ENCODE measurements at regions not wholly inside any gene's neighbourhood (a gene's known extent, or its start where the extent isn't known, plus 50 kb on each side); places are given as distances from the start of the nearest gene placed in this dataset.

DNA sequence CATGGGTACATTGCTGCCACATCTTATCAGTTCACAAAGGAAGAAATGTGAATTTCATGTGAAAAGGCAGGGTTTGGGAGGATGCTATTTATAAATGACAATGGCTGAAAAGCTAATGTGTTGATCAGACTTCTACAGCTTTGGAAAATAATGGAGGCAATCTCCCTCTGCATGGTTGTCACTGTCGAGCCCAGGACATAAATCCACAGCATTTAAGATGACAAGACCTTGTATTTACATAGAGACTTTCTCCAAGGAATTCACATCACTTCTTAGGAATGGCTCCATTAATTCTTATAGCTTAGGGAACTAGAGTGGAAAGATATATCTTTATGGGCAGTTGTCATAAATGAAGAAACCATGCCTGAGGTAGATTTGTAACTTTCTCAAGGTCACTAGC lies 66.7 kb downstream of the CBLL2 start:
- H4K20me1 ChIP-seq (ENCODE audit: insufficient read depth, low read length): no peaks in the 10 kb centered on the region
- no peaks in the 10 kb centered on the region for H3K36me3 ChIP-seq (replicated peaks; ENCODE audit: insufficient read depth, low read length)
- H3K9ac ChIP-seq (ENCODE audit: low read length): no peak overlapping the region
- no peaks in the 10 kb centered on the region for H3K79me2 ChIP-seq (ENCODE audit: low read length)
- H3F3A ChIP-seq (ENCODE audit: insufficient read depth, low read length): no peaks in the 10 kb centered on the region
- no peak for DNase-seq
- H3K27me3 ChIP-seq (replicated peaks; ENCODE audit: insufficient read depth, low read length): no peaks in the 10 kb centered on the region
- no peaks in the 10 kb centered on the region for H3K9me2 ChIP-seq (replicated peaks; ENCODE audit: insufficient read depth, low read length)
- H3K27ac ChIP-seq (ENCODE audit: low read length): no peak overlapping the region
- TF ChIP-seq EZH2 (optimal IDR thresholded peaks at IDR 0.05; ENCODE audit: low read depth, low read length) (no peak), EZH2phosphoT487 (IDR thresholded peaks at IDR 0.05; ENCODE audit: low read length) (no peak)
- TF ChIP-seq, protein P1, sequence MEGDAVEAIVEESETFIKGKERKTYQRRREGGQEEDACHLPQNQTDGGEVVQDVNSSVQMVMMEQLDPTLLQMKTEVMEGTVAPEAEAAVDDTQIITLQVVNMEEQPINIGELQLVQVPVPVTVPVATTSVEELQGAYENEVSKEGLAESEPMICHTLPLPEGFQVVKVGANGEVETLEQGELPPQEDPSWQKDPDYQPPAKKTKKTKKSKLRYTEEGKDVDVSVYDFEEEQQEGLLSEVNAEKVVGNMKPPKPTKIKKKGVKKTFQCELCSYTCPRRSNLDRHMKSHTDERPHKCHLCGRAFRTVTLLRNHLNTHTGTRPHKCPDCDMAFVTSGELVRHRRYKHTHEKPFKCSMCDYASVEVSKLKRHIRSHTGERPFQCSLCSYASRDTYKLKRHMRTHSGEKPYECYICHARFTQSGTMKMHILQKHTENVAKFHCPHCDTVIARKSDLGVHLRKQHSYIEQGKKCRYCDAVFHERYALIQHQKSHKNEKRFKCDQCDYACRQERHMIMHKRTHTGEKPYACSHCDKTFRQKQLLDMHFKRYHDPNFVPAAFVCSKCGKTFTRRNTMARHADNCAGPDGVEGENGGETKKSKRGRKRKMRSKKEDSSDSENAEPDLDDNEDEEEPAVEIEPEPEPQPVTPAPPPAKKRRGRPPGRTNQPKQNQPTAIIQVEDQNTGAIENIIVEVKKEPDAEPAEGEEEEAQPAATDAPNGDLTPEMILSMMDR (IDR thresholded peaks at IDR 0.05; ENCODE audit: low read length): no peak
- H3K9me3 ChIP-seq (replicated peaks; ENCODE audit: insufficient read depth, low read length): no peaks in the 10 kb centered on the region
- no peak overlapping the region for H2AFZ ChIP-seq (ENCODE audit: low read length)
- H3K4me1 ChIP-seq (ENCODE audit: low read length): no peaks in the 10 kb centered on the region
- H3K4me3 ChIP-seq (ENCODE audit: low read length): no peak overlapping the region
- H3K4me2 ChIP-seq (ENCODE audit: low read depth, low read length): no peak overlapping the region

DNA sequence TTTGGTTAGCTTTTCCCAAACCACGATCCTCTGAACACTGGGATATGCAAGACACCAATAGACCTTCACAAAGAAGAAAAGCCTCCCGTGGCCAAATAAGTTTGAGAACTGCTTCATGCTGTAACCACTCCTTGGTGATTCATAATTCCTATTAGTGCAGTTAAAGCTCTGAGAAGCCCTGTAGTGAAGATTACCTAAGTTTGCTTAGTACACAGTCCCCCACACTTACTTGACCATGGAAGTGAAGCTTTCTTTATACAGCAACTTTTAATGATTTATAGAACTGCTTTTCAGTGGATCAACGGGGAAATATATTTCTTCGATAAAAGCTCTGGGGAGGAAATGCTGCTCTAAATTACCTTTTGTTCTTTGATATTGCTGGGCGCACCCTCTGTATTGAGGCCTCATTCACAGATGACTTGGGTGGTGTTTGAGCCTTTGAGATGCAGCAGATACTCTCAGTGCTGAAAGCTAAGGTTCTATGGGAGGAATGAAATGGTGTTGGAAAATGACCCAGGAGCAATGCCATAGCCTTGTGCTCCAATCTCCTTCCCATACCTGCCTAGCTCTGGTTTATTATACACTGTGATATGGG lies 67.4 kb downstream of the CBLL2 start:
- no peak for DNase-seq
- no peak overlapping the region for H3K4me2 ChIP-seq (ENCODE audit: low read depth, low read length)
- H3F3A ChIP-seq (ENCODE audit: insufficient read depth, low read length): no peaks in the 10 kb centered on the region
- H2AFZ ChIP-seq (ENCODE audit: low read length): no peak overlapping the region
- H3K9me2 ChIP-seq (replicated peaks; ENCODE audit: insufficient read depth, low read length): no peaks in the 10 kb centered on the region
- no peaks in the 10 kb centered on the region for H4K20me1 ChIP-seq (ENCODE audit: insufficient read depth, low read length)
- H3K27ac ChIP-seq (ENCODE audit: low read length): no peak overlapping the region
- TF ChIP-seq EZH2 (optimal IDR thresholded peaks at IDR 0.05; ENCODE audit: low read depth, low read length) (no peak), EZH2phosphoT487 (IDR thresholded peaks at IDR 0.05; ENCODE audit: low read length) (no peak)
- TF ChIP-seq, protein P1 (IDR thresholded peaks at IDR 0.05; ENCODE audit: low read length): no peak
- no peaks in the 10 kb centered on the region for H3K36me3 ChIP-seq (replicated peaks; ENCODE audit: insufficient read depth, low read length)
- H3K79me2 ChIP-seq (ENCODE audit: low read length): no peaks in the 10 kb centered on the region
- H3K27me3 ChIP-seq (replicated peaks; ENCODE audit: insufficient read depth, low read length): no peaks in the 10 kb centered on the region
- no peak overlapping the region for H3K9ac ChIP-seq (ENCODE audit: low read length)
- no peaks in the 10 kb centered on the region for H3K4me1 ChIP-seq (ENCODE audit: low read length)
- H3K4me3 ChIP-seq (ENCODE audit: low read length): no peak overlapping the region
- H3K9me3 ChIP-seq (replicated peaks; ENCODE audit: insufficient read depth, low read length): no peaks in the 10 kb centered on the region

DNA sequence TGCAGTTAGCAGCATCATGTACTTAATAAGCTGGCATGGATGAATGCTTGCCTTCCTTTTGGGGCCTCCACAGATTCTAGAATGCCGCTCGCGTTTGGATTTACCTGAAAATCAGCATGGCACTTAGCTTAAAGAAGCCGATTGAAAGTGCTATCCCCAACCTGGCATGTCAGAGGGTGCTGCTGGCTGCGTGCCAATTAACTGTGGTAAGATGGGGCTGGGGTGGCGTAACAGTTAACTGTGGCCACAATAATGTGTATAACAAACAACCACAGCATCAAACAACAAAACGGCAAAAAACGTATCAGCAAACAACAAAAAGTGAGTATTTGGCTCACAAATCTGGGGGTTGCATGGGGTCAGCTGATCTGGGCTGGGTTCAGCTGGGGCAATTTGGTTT lies 70.5 kb downstream of the CBLL2 start:
- Histone ChIP-seq H4K20me1 (ENCODE audit: insufficient read depth, low read length) (no peaks in the 10 kb centered on the region), H3K27me3 (replicated peaks; ENCODE audit: insufficient read depth, low read length) (no peaks in the 10 kb centered on the region), H3K9ac (ENCODE audit: low read length) (no peak overlapping the region), H3K4me3 (ENCODE audit: low read length) (no peak overlapping the region), H3K27ac (ENCODE audit: low read length) (no peak overlapping the region), H3K4me1 (ENCODE audit: low read length) (no peaks in the 10 kb centered on the region), H3K79me2 (ENCODE audit: low read length) (no peaks in the 10 kb centered on the region), H3K4me2 (ENCODE audit: low read depth, low read length) (no peak overlapping the region), H3K9me3 (replicated peaks; ENCODE audit: insufficient read depth, low read length) (no peaks in the 10 kb centered on the region), H3F3A (ENCODE audit: insufficient read depth, low read length) (no peaks in the 10 kb centered on the region), H3K9me2 (replicated peaks; ENCODE audit: insufficient read depth, low read length) (no peaks in the 10 kb centered on the region), H3K36me3 (replicated peaks; ENCODE audit: insufficient read depth, low read length) (no peaks in the 10 kb centered on the region), H2AFZ (ENCODE audit: low read length) (no peak overlapping the region)
- DNase-seq: no peak
- TF ChIP-seq EZH2phosphoT487 (IDR thresholded peaks at IDR 0.05; ENCODE audit: low read length) (no peak), EZH2 (optimal IDR thresholded peaks at IDR 0.05; ENCODE audit: low read depth, low read length) (no peak)
- TF ChIP-seq, protein P1 (IDR thresholded peaks at IDR 0.05; ENCODE audit: low read length): no peak

Data from MM.1S (cell line).